ENCODE measurements at regions not wholly inside any gene's neighbourhood (a gene's known extent, or its start where the extent isn't known, plus 50 kb on each side); places are given as distances from the start of the nearest gene placed in this dataset.

DNA sequence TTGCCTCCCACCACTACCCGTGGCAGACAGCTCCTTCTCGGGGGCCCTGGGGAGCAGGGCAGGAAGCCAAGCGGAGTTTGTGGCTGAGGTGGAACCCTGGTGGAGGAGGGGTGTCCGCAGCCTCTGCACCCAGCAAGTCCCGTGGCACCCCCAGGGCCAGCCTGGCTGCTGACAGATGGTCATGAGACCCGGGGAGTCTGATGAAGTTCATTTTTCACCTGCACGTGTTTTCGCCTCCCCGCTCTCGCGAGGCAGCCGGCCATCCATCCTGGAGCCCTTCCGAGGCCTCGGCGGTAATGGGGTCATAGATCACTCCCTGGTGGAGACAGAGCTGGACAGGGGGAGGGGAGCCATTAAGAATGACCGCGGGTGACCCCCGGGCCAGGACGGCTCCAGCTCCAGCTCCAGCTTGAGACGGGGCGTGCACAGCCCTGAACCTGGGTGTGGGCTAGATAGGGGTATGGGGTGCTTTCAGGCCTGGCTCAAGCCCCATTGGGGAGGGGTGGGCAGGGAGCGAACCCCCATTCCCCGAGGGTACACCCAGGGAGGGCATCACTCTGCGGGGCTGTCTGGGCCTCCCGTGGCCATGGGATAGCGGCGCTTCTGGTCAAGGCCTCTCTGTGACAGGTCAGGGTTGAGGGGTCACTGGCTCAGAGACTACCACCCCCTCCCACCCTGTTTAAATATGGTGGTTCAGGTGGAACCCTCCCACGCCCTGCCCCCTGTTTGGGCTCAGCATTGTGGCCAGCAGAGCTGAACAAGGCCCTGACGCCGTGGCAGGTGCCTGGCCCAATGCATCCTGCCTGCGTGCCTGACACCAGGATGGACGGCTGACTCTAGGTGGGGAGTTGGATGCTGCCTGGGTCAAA, 227.4 kb upstream of the GSE1 start:
- no peak for TF ChIP-seq CTCF (IDR thresholded peaks at IDR 0.05; ENCODE audit: insufficient read depth, low read depth, low read length)
- no peak for TF ChIP-seq EZH2 (IDR thresholded peaks at IDR 0.05; ENCODE audit: insufficient read depth, low read length)
